Stimulated activated CD4-positive, alpha-beta T cell treated with anti-CD3 and anti-CD28 coated beads, Interleukin-12 subunit alpha, Interleukin-12 subunit beta, amount 100 ng/mL, for 48 hours (primary cell): ENCODE measurements at regions not wholly inside any gene's neighbourhood (a gene's known extent, or its start where the extent isn't known, plus 50 kb on each side); places are given as distances from the start of the nearest gene placed in this dataset.
"Not testable (repeated sequence)": the region's sequence is repeated elsewhere in the genome, so short reads cannot be mapped to it uniquely, and the experiment has no call there.

Experiments used
- DNase-seq, 3 donors: peaks; one replicate each; pipeline ENCODE4 v3.0.0-alpha.2; 2020; ENCODE audit warnings: low read depth in 2 of 3, low spot score in 1 of 3

DNA sequence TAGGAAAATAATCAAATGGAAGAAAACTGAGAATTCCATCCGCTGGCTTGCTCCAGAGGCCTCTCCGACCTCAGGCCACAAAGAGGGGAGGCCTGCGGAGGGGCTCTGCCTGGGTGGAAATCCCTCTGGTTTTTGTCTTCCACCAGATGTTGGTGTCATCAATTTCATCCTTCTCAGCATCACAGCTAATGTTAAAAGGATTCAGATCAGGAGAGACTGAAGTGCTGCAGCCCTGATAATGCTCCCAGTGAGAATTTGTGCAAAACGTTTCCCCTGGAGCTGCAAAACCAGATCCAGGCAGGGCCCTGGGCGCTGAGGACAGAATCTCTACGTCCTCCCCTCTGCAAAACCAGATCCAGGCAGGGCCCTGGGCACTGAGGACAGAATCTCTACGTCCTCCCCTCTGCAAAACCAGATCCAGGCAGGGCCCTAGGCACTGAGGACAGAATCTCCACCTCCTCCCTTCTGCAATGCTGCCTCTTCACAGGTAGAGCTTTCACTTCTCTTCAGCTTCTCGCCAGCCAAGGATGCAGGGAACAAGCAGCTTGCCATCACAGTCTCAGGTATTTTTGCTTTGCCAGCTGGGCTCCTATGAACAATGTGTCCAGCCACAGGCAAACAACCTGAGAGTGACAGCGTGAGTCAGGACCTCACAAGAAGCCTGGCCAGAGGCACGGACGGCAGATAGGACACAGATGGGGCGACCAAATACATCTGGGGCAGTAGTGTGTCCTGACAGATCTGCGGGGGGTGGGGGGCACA is 81.2 kb downstream of the TMEM18 start:
- no peak for DNase-seq

DNA sequence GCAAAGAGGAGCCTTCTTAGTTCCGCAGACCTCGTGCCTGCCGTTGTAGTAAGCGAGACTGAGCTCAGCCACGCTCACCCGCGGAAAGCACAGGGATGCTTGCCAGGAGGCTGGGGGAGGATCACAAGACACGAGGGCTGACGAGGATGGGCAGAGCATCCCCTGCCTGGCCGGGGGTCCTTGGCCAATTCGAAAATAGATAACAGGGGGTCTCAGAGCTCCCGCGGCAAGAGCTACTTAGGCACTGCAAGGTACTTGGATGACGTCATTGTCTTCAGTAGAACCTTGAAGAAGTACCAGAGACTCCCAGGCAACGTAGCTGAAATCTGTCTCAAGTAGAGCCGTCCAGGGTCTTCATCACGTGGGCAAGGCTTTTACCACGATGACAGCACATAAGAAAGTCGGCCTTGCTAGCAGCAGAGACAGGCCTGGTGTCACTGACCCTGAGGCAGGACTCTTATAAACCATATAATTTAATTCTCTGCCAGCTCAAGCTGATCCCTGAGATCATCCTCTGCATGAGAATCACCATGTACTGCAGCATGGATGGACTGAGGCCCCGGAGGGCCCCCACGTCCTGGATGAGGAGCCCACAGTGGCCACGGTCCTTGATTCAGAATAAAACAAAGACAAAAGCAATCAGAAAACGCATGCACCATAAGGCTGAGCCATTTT is 81.9 kb downstream of the TMEM18 start:
- DNase-seq: no peak

DNA sequence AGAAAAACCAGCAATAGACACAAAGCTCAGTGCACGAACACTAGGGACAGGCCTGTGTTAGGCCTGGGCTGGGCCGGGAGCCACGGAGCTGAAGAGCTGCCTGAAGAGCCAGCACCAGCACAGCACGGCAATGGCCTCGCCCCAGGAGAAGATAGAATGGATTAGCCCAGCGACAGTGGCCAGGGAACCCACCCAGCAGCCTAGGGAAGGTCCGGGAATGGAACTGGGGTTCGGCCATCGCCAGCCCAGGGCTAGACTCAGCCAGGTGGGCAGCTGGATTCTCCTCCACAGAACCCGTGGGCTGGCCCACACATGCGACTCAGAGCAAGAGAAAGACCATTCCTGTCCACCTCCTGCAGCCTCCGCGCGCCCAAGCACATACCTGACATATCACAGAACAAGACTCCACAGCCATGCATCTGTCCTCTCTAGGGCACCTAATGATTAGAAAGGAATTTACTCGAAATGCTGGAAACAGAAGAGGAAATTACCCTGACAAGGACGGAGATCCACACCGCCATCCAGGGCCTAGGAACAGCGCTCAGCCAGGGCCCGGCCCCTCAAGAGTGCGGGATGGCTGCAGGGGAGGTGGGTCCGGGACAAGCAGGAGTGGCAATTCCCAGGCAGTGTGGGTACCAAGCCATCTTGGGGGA is 82.8 kb downstream of the TMEM18 start:
- no peak for DNase-seq

DNA sequence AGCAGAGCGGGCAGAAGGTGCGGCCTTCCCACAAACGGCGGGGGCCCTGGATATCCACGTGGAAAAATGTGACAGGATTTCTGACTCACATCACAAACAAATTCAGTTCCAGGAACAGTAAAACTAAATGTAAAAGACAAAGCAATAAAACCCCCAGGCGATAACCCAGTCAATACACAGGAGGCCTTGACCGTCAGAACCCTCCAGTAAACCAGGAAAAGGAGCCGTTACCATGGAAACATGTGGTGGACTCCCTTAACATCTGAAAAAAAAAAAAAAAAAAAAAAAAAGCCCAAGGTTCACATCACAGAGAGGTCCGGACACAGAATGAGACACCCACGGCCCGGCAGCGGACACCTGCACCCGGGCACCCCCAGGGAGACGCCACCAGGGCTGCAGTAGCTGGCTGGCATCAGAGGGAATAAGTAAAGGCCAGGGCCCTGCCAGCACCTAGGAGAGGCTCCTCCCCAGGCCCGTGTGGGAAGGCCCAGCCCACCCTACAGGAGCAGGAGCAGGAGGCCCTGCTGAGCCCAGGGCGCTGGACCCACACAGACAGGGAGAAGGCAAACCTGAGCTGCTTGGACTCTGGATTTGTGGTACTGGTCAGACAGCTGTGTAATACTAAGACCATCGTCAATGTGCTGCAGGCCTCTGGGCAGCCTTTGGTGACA is 83.7 kb downstream of the TMEM18 start:
- no peak for DNase-seq

DNA sequence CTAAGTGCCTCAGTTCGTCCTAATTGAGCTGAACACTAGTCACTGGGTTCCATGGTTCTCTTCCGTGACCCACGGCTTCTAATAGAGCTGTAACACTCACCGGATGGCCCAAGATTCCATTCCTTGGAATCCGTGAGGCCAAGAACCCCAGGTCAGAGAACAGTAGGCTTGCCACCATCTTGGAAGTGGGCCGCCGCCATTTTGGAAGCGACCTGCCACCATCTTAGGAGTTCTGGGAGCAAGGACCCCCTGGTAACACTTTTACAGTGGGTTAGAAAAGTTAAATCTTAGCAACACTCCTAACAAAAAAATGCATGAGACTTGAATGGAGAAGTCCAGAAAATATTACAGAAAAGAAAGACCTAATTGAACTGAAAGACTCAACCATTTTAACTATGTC is 84.5 kb downstream of the TMEM18 start:
- no peak for DNase-seq

DNA sequence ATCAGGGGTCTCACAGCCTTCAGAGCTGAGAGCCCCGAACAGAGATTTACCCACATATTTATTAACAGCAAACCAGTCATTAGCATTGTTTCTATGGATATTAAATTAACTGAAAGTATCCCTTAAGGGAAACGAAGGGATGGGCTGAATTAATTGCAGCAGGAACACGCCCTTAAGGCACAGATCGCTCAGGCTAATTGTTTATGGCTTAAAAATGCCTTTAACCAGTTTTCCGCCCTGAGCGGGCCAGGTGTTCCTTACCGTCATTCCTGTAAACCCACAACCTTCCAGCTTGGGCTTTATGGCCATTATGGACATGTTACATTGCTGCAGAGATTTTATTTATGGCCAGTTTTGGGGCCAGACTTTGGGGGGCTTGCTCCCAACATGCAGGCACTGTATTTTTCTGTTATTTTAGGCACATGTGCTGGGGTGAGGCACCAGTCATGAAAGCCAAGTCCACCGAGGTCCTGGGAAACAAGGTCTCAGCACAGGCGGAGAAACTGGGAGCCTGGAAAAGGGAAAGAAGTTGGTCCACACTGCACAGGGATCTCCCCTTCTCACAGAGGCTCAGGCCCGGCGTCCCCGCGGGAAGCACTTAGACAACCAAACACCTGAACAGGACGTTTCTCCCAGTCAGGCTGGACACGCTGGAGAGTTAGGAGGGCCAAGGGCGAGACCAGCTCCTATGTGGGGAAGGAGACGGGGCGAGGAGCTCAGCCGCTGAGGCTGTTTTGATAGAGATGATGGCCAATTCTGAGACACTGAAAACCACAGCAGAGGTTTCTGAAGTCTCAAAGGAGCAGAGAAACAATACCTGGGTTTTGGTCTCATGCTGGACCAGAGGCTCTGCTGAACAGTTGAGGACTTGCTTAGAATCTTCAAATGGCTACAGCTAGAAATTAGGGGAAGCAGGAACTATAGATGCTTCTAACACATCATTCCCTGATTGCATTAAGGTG is 86.7 kb downstream of the TMEM18 start:
- DNase-seq: no peak

DNA sequence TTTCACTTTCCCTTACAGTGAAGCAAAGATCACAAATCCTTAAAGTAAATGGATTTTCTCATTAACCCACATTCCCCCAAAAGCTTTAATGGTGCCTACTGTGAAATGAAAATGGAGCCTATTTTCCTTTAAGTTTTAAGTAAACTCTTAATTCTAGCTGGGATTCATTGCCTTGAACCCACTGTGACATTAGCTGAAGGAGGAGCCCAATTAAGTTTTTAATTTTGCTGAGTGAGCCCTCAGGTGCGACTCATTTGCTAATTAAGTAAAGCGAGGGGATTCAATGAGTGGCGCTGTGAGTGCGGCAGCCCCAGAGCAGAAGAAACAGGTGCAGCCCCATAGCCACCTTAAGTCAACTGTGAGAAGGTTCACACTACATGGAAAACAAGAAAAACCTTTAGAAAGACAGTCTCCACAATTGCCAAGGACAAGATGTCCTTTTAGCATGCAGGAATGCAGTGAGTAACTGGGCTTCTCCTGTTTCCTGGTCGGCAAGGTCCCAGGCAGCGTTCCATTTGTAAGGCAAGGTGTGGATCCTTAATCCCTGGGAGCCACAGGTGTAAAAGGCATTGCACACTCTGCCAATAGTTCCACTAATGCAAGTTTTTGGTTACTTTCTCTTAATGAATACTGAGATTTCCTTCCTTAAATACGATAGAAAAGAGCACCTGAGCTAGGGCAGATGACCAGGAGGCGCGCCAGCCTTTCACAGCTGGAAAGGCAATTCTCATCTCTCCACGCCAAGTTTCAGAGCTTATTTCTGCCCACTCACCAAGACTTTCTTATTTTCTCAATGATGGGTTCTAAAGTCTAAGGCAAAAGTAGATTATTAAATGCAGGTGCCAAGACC is 87.7 kb downstream of the TMEM18 start:
- no peak for DNase-seq

DNA sequence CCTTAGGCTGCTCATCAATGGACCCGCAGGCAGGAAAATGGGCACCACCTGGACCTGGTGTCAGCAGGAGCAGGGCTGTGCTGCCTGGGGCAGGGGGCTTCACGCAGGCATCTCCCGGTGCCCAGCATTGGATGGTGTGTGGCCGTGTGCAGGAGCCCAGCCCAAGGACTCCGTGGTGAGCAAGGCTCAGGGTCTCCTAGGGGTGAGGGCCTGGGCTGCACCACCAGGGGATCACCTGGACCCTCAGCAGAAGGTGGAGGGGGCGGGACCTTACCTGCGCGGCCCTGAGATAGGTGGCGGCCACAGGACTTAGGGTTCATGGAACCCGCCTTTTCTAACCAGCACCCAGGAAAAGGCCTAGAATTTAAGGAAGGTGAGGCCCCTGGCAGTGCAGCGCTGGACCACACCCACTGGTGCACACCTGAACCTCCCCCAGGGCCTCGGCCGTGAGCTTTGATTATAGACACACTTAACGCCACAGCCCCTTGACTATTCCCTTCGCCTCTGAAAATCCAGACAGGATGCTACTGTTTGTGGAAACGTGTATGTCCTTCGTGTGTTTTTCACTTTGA is 89.0 kb downstream of the TMEM18 start:
- DNase-seq: no peak

DNA sequence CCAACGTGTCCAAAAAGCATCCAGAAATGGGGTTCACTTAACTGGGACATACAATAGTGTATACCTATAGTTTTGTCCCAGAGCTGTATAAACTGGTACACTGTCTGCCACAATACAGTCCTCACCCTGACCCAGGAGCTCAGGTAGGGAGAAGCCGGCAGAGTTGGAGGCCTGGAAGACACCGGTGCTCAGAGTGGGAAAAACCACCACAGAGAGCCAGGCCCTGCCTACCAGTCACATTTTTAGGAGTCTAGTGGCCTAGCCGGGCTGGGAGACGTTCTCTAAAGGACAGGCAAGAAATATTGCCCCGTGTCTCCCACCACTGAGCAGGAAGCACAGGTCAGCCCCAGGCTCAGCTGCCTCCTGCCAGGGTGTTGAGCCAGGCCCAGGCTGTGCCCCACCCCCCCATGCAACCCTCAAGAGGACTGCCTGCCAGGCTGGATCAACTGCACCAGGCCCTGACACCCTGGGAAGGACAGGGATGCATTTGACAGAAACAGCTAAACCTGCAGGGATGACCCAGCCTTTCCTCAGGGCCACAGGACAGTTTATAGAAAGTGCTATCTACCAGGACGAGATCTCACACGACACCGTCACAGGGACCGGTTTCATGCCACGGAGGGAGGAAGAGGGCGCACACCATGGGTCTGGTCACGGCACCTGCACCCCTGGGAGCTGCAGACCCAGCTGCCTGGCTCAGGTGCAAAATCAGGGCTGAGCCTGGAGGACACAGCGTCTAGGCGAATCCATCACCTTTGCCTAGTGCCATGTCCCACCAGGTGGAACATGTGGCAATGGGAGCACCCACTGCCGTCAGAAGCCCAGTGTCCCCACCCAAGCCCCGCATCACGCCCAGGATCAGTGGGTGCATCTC is 89.9 kb downstream of the TMEM18 start:
- no peak for DNase-seq

DNA sequence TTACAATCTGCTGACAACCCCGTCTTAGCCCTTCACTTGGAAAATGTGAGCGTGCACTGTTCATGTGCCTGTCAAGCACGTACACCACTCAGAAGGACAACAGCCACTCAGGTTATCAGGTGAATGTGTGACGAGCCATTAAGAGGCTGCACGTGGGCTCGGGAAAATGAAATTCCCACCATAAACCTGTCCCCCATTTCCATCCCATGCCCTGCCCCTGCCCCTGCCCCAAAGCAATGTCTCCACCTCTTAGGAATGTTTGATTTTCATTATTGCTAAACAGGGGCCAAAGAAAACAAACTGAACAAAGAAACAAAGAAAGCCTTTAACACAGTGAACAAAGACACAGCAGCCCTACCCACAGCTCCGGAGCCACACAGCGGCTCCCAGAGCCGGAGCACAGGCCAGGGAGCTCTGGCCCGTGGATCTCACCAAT is 90.5 kb downstream of the TMEM18 start:
- DNase-seq: no peak

DNA sequence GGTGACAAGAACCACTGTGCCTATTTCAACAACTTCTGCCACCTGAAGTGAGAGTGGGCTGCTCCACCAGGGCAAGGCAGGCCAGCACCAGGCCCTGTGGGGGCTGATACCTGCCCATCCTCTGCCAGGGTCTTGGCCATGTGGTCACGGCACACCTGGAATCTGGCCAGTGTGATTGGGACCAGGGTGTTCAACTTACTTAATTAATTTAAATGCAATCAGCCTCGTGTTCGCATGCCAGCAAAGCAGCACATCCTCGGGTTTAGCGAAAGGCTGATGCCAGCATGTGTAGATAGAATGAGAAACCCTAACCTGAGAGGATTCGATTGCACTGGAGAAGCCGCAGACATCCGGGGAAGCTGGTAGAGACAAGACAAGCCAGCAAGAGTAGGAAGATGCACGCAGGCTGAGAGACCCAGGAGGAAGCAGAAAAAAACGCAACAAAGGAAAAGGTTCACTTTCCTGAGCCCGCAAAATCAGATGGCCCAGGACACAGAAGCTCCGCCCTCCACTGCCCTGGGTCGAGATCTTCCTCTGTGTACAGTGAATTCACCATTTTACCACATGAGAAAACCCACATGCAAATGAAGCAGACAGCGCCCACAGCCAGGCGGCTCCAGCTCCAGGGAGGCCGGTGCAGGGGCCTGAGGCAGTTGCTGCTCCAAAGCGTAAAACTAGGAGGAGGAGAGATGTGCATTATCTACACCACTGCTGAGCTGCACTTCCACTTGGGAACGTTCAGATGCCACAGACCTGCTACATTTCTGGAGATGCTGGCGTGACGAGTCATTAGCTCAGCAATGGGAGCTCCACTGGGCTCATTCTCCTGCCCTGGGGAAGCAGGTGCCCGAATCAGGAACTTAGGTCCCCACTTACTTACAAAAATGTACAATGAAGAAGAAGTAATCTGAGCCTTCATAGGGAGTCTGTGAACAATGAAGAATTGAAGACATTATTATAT is 92.1 kb downstream of the TMEM18 start:
- DNase-seq: peak in 2 of 3 donors; percentile 25

DNA sequence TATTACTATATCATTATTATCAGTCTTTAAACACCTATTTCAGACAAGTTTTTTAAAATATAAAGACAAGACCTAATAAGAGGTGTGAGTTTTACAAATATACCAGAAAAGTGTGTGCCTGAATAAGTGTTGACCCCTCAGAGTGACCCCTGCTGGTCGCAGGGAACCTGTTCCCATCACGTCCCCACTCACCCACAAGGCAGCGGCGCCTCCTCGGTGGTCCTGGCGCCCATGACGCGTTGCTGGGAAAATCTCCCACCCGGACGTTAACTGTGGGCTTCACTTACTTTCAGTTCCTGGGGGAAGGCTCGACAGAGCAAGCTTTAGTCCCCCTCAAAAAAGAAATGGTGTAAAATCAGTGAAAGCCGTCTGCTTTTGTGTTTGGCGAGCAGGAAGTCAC is 93.5 kb downstream of the TMEM18 start:
- no peak for DNase-seq

DNA sequence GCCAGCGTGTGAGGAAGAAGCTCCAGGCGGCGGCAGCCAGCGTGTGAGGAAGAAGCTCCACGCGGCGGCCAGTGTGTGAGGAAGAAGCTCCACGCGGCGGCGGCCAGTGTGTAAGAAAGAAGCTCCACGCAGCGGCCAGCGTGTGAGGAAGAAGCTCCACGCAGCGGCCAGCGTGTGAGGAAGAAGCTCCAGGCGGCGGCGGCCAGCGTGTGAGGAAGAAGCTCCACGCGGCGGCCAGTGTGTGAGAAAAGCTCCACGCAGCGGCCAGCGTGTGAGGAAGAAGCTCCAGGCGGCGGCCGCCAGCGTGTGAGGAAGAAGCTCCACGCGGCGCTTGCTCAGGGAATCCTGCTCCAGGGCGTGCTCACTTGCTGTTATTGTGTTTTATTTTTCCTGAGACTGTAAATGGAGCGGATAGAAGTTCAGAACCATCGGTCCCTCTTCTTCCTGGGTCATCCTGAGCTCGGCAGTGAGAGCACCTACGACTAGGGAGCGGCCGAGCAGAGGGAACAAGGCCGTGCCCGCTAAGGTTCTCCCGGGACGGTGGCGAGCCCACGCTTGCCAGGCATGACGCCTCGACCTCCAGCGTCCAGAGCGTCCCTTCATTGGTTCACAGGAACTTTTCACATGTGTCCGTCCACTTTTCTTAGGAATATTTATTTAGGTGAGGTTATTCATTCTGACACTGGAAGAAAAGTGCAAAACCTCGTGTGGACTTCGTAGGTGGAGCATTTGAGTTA is 94.2 kb downstream of the TMEM18 start:
- DNase-seq: no peak

DNA sequence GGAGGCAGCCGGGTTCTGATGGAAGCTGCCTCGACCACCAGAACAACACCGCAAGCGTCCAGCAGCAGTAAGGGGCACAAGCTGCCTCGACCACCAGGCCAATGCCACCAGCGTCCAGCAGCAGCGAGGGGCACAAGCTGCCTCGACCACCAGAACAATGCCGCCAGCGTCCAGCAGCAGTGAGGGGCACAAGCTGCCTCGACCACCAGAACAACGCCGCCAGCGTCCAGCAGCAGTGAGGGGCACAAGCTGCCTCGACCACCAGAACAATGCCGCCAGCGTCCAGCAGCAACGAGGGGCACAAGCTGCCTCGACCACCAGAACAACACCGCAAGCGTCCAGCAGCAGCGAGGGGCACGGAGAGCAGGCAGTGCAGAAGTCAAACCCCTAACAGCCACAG is 94.9 kb downstream of the TMEM18 start:
- not testable (repeated sequence) for DNase-seq

DNA sequence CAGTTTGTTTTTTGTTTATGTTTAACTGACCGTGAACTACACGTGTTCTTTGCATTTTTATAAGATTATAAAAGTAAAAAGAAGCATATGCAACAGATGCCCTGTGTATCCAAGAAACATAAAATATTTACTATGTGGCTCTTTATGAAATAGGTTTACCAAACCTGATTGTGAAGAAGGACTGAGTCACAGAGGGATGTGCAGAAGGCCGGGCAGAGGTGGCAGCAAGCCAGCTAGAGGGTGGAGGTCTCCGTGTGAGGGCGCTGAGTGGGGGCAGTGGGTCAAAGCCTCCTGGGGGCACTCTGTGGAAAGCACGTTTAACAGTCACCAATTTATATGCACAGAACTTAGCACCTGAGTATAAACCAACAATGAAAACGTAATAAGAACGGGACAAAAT is 97.2 kb downstream of the TMEM18 start:
- DNase-seq: no peak

DNA sequence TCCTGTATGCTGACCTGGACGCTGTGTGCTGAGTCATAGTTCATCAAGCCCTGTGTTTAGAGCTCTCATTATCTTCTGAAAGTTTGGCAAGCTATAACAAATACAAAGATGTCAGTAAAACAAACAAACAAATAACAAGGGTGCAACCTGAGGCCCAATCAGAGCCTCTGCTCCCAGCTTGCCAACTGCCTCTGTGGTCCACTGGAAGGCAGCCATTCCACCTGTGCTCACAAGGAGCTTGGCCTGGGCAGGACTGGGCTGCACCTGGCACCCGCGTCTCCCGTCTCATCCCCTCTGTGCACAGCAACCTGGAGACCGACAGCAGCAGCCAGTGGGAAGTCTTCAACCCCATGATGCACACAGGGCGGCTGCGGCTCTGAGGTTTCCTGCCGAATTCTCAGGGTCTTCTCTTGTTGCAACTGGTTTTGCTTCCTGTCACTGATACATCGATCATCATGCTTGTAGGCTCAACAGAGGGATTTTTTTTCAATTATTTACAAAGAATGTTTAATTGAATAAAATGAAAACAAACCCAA is 97.8 kb downstream of the TMEM18 start:
- DNase-seq: no peak
